NB4 (cell line): ENCODE measurements at regions not wholly inside any gene's neighbourhood (a gene's known extent, or its start where the extent isn't known, plus 50 kb on each side); places are given as distances from the start of the nearest gene placed in this dataset.

ENCODE experiments used
- POLR2A ChIP-seq: IDR thresholded peaks from 2 replicates; pipeline ENCODE4 v1.6.1; 2011; ENCODE audit warnings: mild to moderate bottlenecking; ENCODE audit not compliant: insufficient read length; ENCODE audit errors: extremely low read depth
- TF ChIP-seq, protein P1 (sequence below): IDR thresholded peaks from one replicate; pipeline ENCODE4 v1.5.1; 2012; ENCODE audit warnings: low read depth, low read length

DNA sequence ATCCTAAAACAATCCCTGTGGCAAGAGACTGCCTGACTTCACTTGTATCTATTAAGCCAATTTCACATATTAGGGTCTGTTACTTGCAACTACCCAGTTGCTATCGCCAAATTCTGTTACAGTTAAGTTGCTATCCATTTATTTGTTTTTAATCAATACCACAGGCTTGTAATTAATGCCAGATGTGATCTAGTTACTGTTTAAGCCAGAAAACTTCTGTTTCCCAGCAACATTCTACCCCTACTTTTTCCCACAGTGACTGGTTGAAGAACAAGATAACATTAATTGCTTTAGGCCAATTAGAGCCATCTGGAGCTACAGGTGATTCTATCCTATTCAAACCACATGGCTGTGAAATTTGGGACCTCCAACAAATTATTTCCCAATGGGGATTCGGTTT is 131.3 kb downstream of the ALOX5 start:
- no peak for TF ChIP-seq POLR2A
- TF ChIP-seq, protein P1, sequence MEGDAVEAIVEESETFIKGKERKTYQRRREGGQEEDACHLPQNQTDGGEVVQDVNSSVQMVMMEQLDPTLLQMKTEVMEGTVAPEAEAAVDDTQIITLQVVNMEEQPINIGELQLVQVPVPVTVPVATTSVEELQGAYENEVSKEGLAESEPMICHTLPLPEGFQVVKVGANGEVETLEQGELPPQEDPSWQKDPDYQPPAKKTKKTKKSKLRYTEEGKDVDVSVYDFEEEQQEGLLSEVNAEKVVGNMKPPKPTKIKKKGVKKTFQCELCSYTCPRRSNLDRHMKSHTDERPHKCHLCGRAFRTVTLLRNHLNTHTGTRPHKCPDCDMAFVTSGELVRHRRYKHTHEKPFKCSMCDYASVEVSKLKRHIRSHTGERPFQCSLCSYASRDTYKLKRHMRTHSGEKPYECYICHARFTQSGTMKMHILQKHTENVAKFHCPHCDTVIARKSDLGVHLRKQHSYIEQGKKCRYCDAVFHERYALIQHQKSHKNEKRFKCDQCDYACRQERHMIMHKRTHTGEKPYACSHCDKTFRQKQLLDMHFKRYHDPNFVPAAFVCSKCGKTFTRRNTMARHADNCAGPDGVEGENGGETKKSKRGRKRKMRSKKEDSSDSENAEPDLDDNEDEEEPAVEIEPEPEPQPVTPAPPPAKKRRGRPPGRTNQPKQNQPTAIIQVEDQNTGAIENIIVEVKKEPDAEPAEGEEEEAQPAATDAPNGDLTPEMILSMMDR = no peak
